ENCODE measurements at regions not wholly inside any gene's neighbourhood (a gene's known extent, or its start where the extent isn't known, plus 50 kb on each side); places are given as distances from the start of the nearest gene placed in this dataset.

DNA sequence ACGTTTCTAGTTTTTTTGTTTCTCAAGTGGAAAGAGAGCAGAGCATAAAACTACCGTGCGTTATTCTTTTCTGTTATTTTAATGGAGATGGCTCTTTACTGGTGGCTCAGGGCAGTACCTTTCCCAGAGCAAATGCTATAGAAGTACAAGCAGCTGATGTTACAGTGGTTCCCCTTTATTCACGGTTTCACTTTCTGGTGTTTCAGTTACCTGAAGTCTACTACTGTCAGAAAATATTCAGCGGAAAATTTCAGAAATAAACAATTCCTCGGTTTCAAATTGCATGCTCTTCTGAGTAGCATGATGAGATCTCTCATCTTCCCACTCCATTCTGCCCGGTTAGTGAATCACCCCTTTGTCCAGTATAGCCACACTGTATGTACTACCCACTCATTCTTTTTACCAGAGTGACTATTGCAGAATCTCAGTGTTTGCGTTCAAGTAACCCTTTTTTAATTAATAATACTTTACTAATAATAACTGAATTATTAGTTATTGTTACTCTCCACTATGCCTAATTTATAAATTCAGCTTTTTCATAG, 597.5 kb upstream of the ROBO2 start:
- no peak overlapping the region for H3K4me3 Mint-ChIP-seq (ENCODE audit: unreplicated experiment)
- H3K9me3 Mint-ChIP-seq (ENCODE audit: low read depth), result peaks cover 6% of the 10 kb centered on the region
- DNase-seq (ENCODE audit: low spot score), result no peak
- no peaks in the 10 kb centered on the region for H3K4me1 Mint-ChIP-seq (ENCODE audit: low read depth)
- no peaks in the 10 kb centered on the region for H3K36me3 Mint-ChIP-seq (ENCODE audit: low read depth)
- no peak overlapping the region for H3K27ac Mint-ChIP-seq (ENCODE audit: unreplicated experiment)
- H3K27me3 Mint-ChIP-seq (ENCODE audit: low read depth), result no peaks in the 10 kb centered on the region
- TF ChIP-seq CTCF (IDR thresholded peaks at IDR 0.05), result no peak

GRCh38 chr3:76456322-76456721, 583.6 kb upstream of the ROBO2 start:
- TF ChIP-seq CTCF (IDR thresholded peaks at IDR 0.05), result no peak
- no peak for DNase-seq (ENCODE audit: low spot score)
- Mint-ChIP-seq H3K4me3 (ENCODE audit: unreplicated experiment) (no peak overlapping the region), H3K27me3 (ENCODE audit: low read depth) (no peaks in the 10 kb centered on the region), H3K27ac (ENCODE audit: unreplicated experiment) (no peak overlapping the region), H3K36me3 (ENCODE audit: low read depth) (no peaks in the 10 kb centered on the region), H3K4me1 (ENCODE audit: low read depth) (no peaks in the 10 kb centered on the region), H3K9me3 (ENCODE audit: low read depth) (peaks cover 3% of the 10 kb centered on the region)

DNA sequence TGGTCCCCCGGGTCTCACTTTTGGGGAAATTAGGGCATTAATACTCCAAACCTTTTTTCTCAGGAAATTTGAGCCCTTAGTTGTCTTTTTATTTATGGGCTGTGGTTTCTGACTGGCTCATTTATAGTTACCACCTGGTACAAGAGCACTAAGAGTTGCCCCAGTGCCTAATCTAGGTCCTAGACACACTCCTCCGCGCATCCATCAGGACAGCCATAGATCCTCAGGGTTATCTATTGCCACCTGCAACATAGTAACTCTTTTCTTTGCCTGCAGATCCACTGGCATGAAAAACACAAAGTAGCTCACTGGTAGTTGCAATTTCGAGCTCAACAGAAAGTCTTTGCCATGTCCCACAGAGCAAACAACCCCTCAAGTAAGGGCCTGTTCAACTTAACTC, 576.4 kb upstream of the ROBO2 start:
- Mint-ChIP-seq H3K36me3 (ENCODE audit: low read depth) (no peaks in the 10 kb centered on the region), H3K27ac (ENCODE audit: unreplicated experiment) (no peak overlapping the region), H3K9me3 (ENCODE audit: low read depth) (no peaks in the 10 kb centered on the region), H3K27me3 (ENCODE audit: low read depth) (no peaks in the 10 kb centered on the region), H3K4me3 (ENCODE audit: unreplicated experiment) (no peak overlapping the region), H3K4me1 (ENCODE audit: low read depth) (no peaks in the 10 kb centered on the region)
- no peak for DNase-seq (ENCODE audit: low spot score)
- no peak for TF ChIP-seq CTCF (IDR thresholded peaks at IDR 0.05)

DNA sequence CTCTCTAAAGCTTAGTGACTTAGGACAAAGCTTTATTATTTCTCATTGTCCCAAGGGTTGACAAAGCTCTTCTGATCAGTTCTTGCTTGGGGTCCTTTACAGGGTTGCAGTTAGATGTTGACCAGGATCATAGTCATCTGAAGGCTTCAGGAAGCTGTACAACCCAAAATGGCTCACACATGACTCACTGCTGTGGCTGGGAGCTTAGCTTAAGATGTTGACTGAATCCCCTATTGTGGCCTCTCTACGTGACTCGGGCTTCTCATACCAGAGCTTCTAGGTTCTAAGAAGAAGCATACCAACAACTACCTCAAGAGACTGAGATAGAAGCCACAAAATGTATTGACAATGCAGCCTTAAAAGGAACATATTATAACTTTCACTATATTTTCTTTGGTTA, 569.6 kb upstream of the ROBO2 start:
- DNase-seq (ENCODE audit: low spot score), result no peak
- TF ChIP-seq CTCF (IDR thresholded peaks at IDR 0.05), result no peak

GRCh38 chr3:76474632-76475031, 565.3 kb upstream of the ROBO2 start:
- DNase-seq (ENCODE audit: low spot score), result no peak
- Mint-ChIP-seq H3K4me3 (ENCODE audit: unreplicated experiment) (no peak overlapping the region), H3K4me1 (ENCODE audit: low read depth) (peaks cover 6% of the 10 kb centered on the region), H3K27me3 (ENCODE audit: low read depth) (no peaks in the 10 kb centered on the region), H3K36me3 (ENCODE audit: low read depth) (no peaks in the 10 kb centered on the region), H3K9me3 (ENCODE audit: low read depth) (no peaks in the 10 kb centered on the region), H3K27ac (ENCODE audit: unreplicated experiment) (no peak overlapping the region)
- no peak for TF ChIP-seq CTCF (IDR thresholded peaks at IDR 0.05)

More for the DNA sequence above, 569.6 kb upstream of the ROBO2 start:
- Mint-ChIP-seq H3K4me1 (ENCODE audit: low read depth) (peaks cover 6% of the 10 kb centered on the region), H3K27ac (ENCODE audit: unreplicated experiment) (no peak overlapping the region), H3K27me3 (ENCODE audit: low read depth) (no peaks in the 10 kb centered on the region), H3K9me3 (ENCODE audit: low read depth) (no peaks in the 10 kb centered on the region), H3K4me3 (ENCODE audit: unreplicated experiment) (no peak overlapping the region), H3K36me3 (ENCODE audit: low read depth) (no peaks in the 10 kb centered on the region)

Data from chondrocyte (in vitro differentiated cells).